ENCODE measurements at regions not wholly inside any gene's neighbourhood (a gene's known extent, or its start where the extent isn't known, plus 50 kb on each side); places are given as distances from the start of the nearest gene placed in this dataset.

DNA sequence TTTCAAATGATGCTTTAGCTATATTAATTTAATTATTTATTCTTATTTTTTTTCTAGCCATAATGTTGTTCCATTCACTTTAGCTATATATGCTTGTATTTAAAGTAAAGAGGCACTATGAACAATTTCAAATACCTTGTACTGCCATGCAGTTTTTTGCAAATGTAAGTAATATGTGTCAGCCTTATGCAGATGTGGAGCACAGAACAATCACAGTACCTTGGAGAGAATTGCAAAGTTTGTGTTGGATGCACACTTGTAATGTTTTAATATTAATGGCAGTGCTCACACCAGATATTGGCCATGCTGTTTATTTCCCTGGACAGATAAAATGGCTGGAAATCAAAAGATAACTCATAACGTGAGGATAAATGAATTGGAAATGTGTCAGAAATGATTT, 663.5 kb upstream of the SEMA3D start:
- WGBS (ENCODE audit: extremely low coverage, insufficient coverage, insufficient read length), result no CpG with 5 or more reads among the region's 1 CpG
- Histone ChIP-seq H2BK5ac (ENCODE audit: low read depth, low read length, poor library complexity) (no peak overlapping the region), H3K4me3 (ENCODE audit: low read depth, low read length) (no peak overlapping the region), H3K4me1 (ENCODE audit: control insufficient read depth in 1 of 2, insufficient read depth in 2 of 2, low read length in 2 of 2) (no peaks in the 10 kb centered on the region), H3K14ac (ENCODE audit: low read length) (no peak overlapping the region), H3K27ac (ENCODE audit: low read depth, low read length) (no peak overlapping the region), H3K36me3 (ENCODE audit: control insufficient read depth in 1 of 2, insufficient read depth in 2 of 2, low read length in 2 of 2) (no peaks in the 10 kb centered on the region), H3K4ac (ENCODE audit: low read depth, low read length) (no peak overlapping the region), H2AFZ (ENCODE audit: insufficient read depth, low read length, poor library complexity) (no peak overlapping the region), H4K8ac (ENCODE audit: low read depth, low read length) (no peak overlapping the region), H3K79me1 (ENCODE audit: low read length) (no peaks in the 10 kb centered on the region), H3K79me2 (ENCODE audit: control insufficient read depth, insufficient read depth, low read length, poor library complexity) (no peaks in the 10 kb centered on the region), H3K4me2 (ENCODE audit: low read length) (no peak overlapping the region), H4K12ac (ENCODE audit: low read depth, low read length) (no peak overlapping the region), H2BK120ac (ENCODE audit: insufficient read depth, low read length, poor library complexity) (no peak overlapping the region), H3K9ac (ENCODE audit: low read length) (no peak overlapping the region), H2BK12ac (ENCODE audit: low read length) (no peak overlapping the region), H4K91ac (ENCODE audit: low read depth, low read length) (no peak overlapping the region), H3K18ac (ENCODE audit: low read length) (no peak overlapping the region), H3K23ac (ENCODE audit: low read length) (no peak overlapping the region), H3K9me3 (ENCODE audit: insufficient read depth, low read depth, low read length) (no peaks in the 10 kb centered on the region), H3K27me3 (ENCODE audit: insufficient read depth, low read length) (no peaks in the 10 kb centered on the region), H2AK5ac (ENCODE audit: low read length) (no peak overlapping the region)
- DNase-seq, result no peak

DNA sequence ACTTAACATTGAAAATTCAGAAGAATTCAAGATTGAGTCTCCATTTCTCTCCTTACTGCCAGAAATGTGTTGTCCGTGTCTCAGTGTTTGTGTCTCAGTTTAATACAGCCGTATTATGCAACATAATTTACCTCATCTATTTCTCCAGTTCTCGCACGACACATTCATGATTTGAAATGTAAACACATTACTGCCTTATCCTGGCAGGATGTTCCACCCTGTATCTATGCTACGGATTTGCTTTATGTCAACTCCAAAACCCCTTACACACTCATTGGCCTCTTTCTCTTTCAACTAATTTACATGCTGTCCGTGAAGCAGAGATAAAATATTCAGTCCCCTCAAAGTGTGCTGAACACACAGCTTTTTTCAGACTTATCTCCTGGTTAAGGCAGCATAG, 653.7 kb upstream of the SEMA3D start:
- H3K4me2 ChIP-seq (ENCODE audit: low read length), result no peak overlapping the region
- no peak overlapping the region for H3K4ac ChIP-seq (ENCODE audit: low read depth, low read length)
- H3K4me1 ChIP-seq (ENCODE audit: control insufficient read depth in 1 of 2, insufficient read depth in 2 of 2, low read length in 2 of 2), result no peaks in the 10 kb centered on the region
- H2BK120ac ChIP-seq (ENCODE audit: insufficient read depth, low read length, poor library complexity), result no peak overlapping the region
- H3K27me3 ChIP-seq (ENCODE audit: insufficient read depth, low read length), result no peaks in the 10 kb centered on the region
- no peak overlapping the region for H2AFZ ChIP-seq (ENCODE audit: insufficient read depth, low read length, poor library complexity)
- no peak overlapping the region for H4K12ac ChIP-seq (ENCODE audit: low read depth, low read length)
- H3K9me3 ChIP-seq (ENCODE audit: insufficient read depth, low read depth, low read length), result no peaks in the 10 kb centered on the region
- DNase-seq, result no peak
- H3K23ac ChIP-seq (ENCODE audit: low read length), result no peak overlapping the region
- H2BK12ac ChIP-seq (ENCODE audit: low read length), result no peak overlapping the region
- no peak overlapping the region for H2AK5ac ChIP-seq (ENCODE audit: low read length)
- H3K36me3 ChIP-seq (ENCODE audit: control insufficient read depth in 1 of 2, insufficient read depth in 2 of 2, low read length in 2 of 2), result no peaks in the 10 kb centered on the region
- no peak overlapping the region for H3K27ac ChIP-seq (ENCODE audit: low read depth, low read length)
- no peak overlapping the region for H3K4me3 ChIP-seq (ENCODE audit: low read depth, low read length)
- no peak overlapping the region for H3K9ac ChIP-seq (ENCODE audit: low read length)
- H3K79me1 ChIP-seq (ENCODE audit: low read length), result no peaks in the 10 kb centered on the region
- H4K8ac ChIP-seq (ENCODE audit: low read depth, low read length), result no peak overlapping the region
- no peak overlapping the region for H4K91ac ChIP-seq (ENCODE audit: low read depth, low read length)
- no CpG with 5 or more reads among the region's 6 CpGs for WGBS (ENCODE audit: extremely low coverage, insufficient coverage, insufficient read length)
- H3K14ac ChIP-seq (ENCODE audit: low read length), result no peak overlapping the region
- no peaks in the 10 kb centered on the region for H3K79me2 ChIP-seq (ENCODE audit: control insufficient read depth, insufficient read depth, low read length, poor library complexity)
- H3K18ac ChIP-seq (ENCODE audit: low read length), result no peak overlapping the region
- H2BK5ac ChIP-seq (ENCODE audit: low read depth, low read length, poor library complexity), result no peak overlapping the region

DNA sequence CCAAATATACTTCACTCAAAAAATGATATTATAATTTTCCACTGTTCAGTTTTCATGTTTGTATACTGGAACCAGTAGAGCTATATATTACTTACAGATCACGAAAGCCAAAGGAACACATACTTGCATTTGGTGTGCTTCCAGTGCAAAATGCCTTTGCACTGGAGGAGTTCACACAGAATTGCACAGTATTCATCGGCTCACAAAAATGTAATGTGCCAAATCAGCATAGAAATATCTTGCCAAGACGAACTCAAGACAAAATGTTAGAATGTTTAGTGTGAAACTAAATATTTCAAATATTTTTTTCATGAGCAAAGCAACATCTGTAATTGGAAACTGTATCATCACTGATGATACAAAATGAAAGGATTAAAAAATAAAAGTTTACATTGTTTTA, 646.2 kb upstream of the SEMA3D start:
- Histone ChIP-seq H3K4me1 (ENCODE audit: control insufficient read depth in 1 of 2, insufficient read depth in 2 of 2, low read length in 2 of 2) (no peaks in the 10 kb centered on the region), H4K91ac (ENCODE audit: low read depth, low read length) (no peak overlapping the region), H3K27ac (ENCODE audit: low read depth, low read length) (no peak overlapping the region), H3K79me1 (ENCODE audit: low read length) (no peaks in the 10 kb centered on the region), H2BK120ac (ENCODE audit: insufficient read depth, low read length, poor library complexity) (no peak overlapping the region), H2AFZ (ENCODE audit: insufficient read depth, low read length, poor library complexity) (no peak overlapping the region), H3K9ac (ENCODE audit: low read length) (no peak overlapping the region), H3K4ac (ENCODE audit: low read depth, low read length) (no peak overlapping the region), H2BK12ac (ENCODE audit: low read length) (no peak overlapping the region), H4K8ac (ENCODE audit: low read depth, low read length) (no peak overlapping the region), H3K36me3 (ENCODE audit: control insufficient read depth in 1 of 2, insufficient read depth in 2 of 2, low read length in 2 of 2) (no peaks in the 10 kb centered on the region), H3K14ac (ENCODE audit: low read length) (no peak overlapping the region), H3K27me3 (ENCODE audit: insufficient read depth, low read length) (no peaks in the 10 kb centered on the region), H3K9me3 (ENCODE audit: insufficient read depth, low read depth, low read length) (no peaks in the 10 kb centered on the region), H2BK5ac (ENCODE audit: low read depth, low read length, poor library complexity) (no peak overlapping the region), H3K4me2 (ENCODE audit: low read length) (no peak overlapping the region), H3K18ac (ENCODE audit: low read length) (no peak overlapping the region), H3K4me3 (ENCODE audit: low read depth, low read length) (no peak overlapping the region), H3K79me2 (ENCODE audit: control insufficient read depth, insufficient read depth, low read length, poor library complexity) (no peaks in the 10 kb centered on the region), H2AK5ac (ENCODE audit: low read length) (no peak overlapping the region), H4K12ac (ENCODE audit: low read depth, low read length) (no peak overlapping the region), H3K23ac (ENCODE audit: low read length) (no peak overlapping the region)
- WGBS (ENCODE audit: extremely low coverage, insufficient coverage, insufficient read length), result no CpG with 5 or more reads among the region's 3 CpGs
- DNase-seq, result no peak

DNA sequence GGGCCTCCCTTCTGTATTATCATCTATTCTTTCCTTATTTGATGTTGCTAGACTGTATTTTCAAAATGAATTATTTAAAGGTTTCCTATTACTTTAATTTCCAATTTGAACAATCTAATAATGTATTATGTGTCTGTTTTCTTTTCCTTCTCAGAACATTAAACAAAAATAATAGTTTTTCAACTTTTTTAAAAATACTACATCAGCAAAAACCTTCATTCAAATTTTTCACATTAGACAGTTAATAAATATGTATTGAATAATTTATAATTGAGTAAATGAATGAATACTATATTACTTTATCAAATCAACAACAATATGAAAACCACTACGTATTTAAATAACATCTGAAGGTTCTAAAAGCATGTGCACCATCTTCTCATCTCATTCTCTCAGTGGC, 644.1 kb upstream of the SEMA3D start:
- no CpG with 5 or more reads among the region's 1 CpG for WGBS (ENCODE audit: extremely low coverage, insufficient coverage, insufficient read length)
- Histone ChIP-seq H3K79me2 (ENCODE audit: control insufficient read depth, insufficient read depth, low read length, poor library complexity) (no peaks in the 10 kb centered on the region), H4K12ac (ENCODE audit: low read depth, low read length) (no peak overlapping the region), H2BK5ac (ENCODE audit: low read depth, low read length, poor library complexity) (no peak overlapping the region), H2BK120ac (ENCODE audit: insufficient read depth, low read length, poor library complexity) (no peak overlapping the region), H2BK12ac (ENCODE audit: low read length) (no peak overlapping the region), H3K4me3 (ENCODE audit: low read depth, low read length) (no peak overlapping the region), H3K4me1 (ENCODE audit: control insufficient read depth in 1 of 2, insufficient read depth in 2 of 2, low read length in 2 of 2) (no peaks in the 10 kb centered on the region), H3K18ac (ENCODE audit: low read length) (no peak overlapping the region), H3K14ac (ENCODE audit: low read length) (no peak overlapping the region), H3K4me2 (ENCODE audit: low read length) (no peak overlapping the region), H2AK5ac (ENCODE audit: low read length) (no peak overlapping the region), H3K27me3 (ENCODE audit: insufficient read depth, low read length) (no peaks in the 10 kb centered on the region), H3K4ac (ENCODE audit: low read depth, low read length) (no peak overlapping the region), H3K36me3 (ENCODE audit: control insufficient read depth in 1 of 2, insufficient read depth in 2 of 2, low read length in 2 of 2) (no peaks in the 10 kb centered on the region), H3K9ac (ENCODE audit: low read length) (no peak overlapping the region), H2AFZ (ENCODE audit: insufficient read depth, low read length, poor library complexity) (no peak overlapping the region), H3K9me3 (ENCODE audit: insufficient read depth, low read depth, low read length) (no peaks in the 10 kb centered on the region), H4K8ac (ENCODE audit: low read depth, low read length) (no peak overlapping the region), H4K91ac (ENCODE audit: low read depth, low read length) (no peak overlapping the region), H3K27ac (ENCODE audit: low read depth, low read length) (no peak overlapping the region), H3K79me1 (ENCODE audit: low read length) (no peaks in the 10 kb centered on the region), H3K23ac (ENCODE audit: low read length) (no peak overlapping the region)
- DNase-seq, result no peak

Measured in trophoblast cell (in vitro differentiated cells and primary cell).